IPS-18a (cell line): ENCODE measurements at regions not wholly inside any gene's neighbourhood (a gene's known extent, or its start where the extent isn't known, plus 50 kb on each side); places are given as distances from the start of the nearest gene placed in this dataset.
"Not testable (repeated sequence)": the region's sequence is repeated elsewhere in the genome, so short reads cannot be mapped to it uniquely, and the experiment has no call there.

ENCODE experiments used
- H3K27ac ChIP-seq: one replicate; pipeline ENCODE4 v1.5.1; 2013; ENCODE audit warnings: low read length
- H3K27me3 ChIP-seq: one replicate; pipeline ENCODE4 v1.6.1; 2013; ENCODE audit warnings: mild to moderate bottlenecking, low read length; ENCODE audit not compliant: control insufficient read depth, insufficient read depth
- H3K36me3 ChIP-seq: one replicate; pipeline ENCODE4 v1.6.1; 2013; ENCODE audit warnings: low read depth, low read length; ENCODE audit not compliant: control insufficient read depth
- H3K4me1 ChIP-seq: one replicate; pipeline ENCODE4 v1.6.1; 2013; ENCODE audit warnings: low read depth, low read length; ENCODE audit not compliant: control insufficient read depth
- H3K4me3 ChIP-seq: one replicate; pipeline ENCODE4 v1.5.1; 2013; ENCODE audit warnings: low read length
- H3K9ac ChIP-seq: one replicate; pipeline ENCODE4 v1.6.1; 2013; ENCODE audit warnings: mild to moderate bottlenecking, low read length, moderate library complexity
- H3K9me3 ChIP-seq: one replicate; pipeline ENCODE4 v1.6.1; 2013; ENCODE audit warnings: low read depth, low read length; ENCODE audit not compliant: control insufficient read depth

- no peak overlapping the region for H3K9ac ChIP-seq
- no peaks in the 10 kb centered on the region for H3K27me3 ChIP-seq
- H3K36me3 ChIP-seq, result no peaks in the 10 kb centered on the region
- no peaks in the 10 kb centered on the region for H3K4me1 ChIP-seq
- no peak overlapping the region for H3K4me3 ChIP-seq
- no peaks in the 10 kb centered on the region for H3K9me3 ChIP-seq
- no peak overlapping the region for H3K27ac ChIP-seq
These were observed 269.2 kb downstream of the HGF start for GRCh38 chr7:81500631-81501030.

GRCh38 chr7:81499262-81500116 lies 270.4 kb downstream of the HGF start:
- Histone ChIP-seq H3K9me3 (no peaks in the 10 kb centered on the region), H3K4me3 (no peak overlapping the region), H3K36me3 (no peaks in the 10 kb centered on the region), H3K4me1 (no peaks in the 10 kb centered on the region), H3K9ac (no peak overlapping the region), H3K27ac (no peak overlapping the region), H3K27me3 (no peaks in the 10 kb centered on the region)

GRCh38 chr7:81498176-81498575 lies 271.7 kb downstream of the HGF start:
- Histone ChIP-seq H3K4me1 (no peaks in the 10 kb centered on the region), H3K27me3 (no peaks in the 10 kb centered on the region), H3K36me3 (no peaks in the 10 kb centered on the region), H3K9ac (no peak overlapping the region), H3K4me3 (no peak overlapping the region), H3K27ac (no peak overlapping the region), H3K9me3 (no peaks in the 10 kb centered on the region)

- no peaks in the 10 kb centered on the region for H3K27me3 ChIP-seq
- no peaks in the 10 kb centered on the region for H3K36me3 ChIP-seq
- H3K27ac ChIP-seq, result no peak overlapping the region
- H3K4me1 ChIP-seq, result no peaks in the 10 kb centered on the region
- H3K9me3 ChIP-seq, result no peaks in the 10 kb centered on the region
- H3K4me3 ChIP-seq, result no peak overlapping the region
- H3K9ac ChIP-seq, result no peak overlapping the region
These were observed 276.9 kb downstream of the HGF start for GRCh38 chr7:81492910-81493309.

- Histone ChIP-seq H3K36me3 (no peaks in the 10 kb centered on the region), H3K27me3 (no peaks in the 10 kb centered on the region), H3K9me3 (no peaks in the 10 kb centered on the region), H3K9ac (no peak overlapping the region), H3K4me1 (no peaks in the 10 kb centered on the region), H3K4me3 (no peak overlapping the region), H3K27ac (no peak overlapping the region)
These were observed 277.6 kb downstream of the HGF start for GRCh38 chr7:81492240-81492639.

- Histone ChIP-seq H3K4me1 (no peaks in the 10 kb centered on the region), H3K27me3 (no peaks in the 10 kb centered on the region), H3K27ac (no peak overlapping the region), H3K9ac (no peak overlapping the region), H3K4me3 (no peak overlapping the region), H3K36me3 (no peaks in the 10 kb centered on the region), H3K9me3 (no peaks in the 10 kb centered on the region)
These were observed 278.3 kb downstream of the HGF start for GRCh38 chr7:81491573-81491972.

GRCh38 chr7:81488210-81488609 lies 281.6 kb downstream of the HGF start:
- Histone ChIP-seq H3K4me1 (no peaks in the 10 kb centered on the region), H3K36me3 (no peaks in the 10 kb centered on the region), H3K9me3 (no peaks in the 10 kb centered on the region), H3K27me3 (no peaks in the 10 kb centered on the region), H3K9ac (no peak overlapping the region), H3K27ac (no peak overlapping the region), H3K4me3 (no peak overlapping the region)

GRCh38 chr7:81487516-81487915 lies 282.3 kb downstream of the HGF start:
- H3K4me3 ChIP-seq, result no peak overlapping the region
- H3K27me3 ChIP-seq, result no peaks in the 10 kb centered on the region
- no peak overlapping the region for H3K27ac ChIP-seq
- H3K36me3 ChIP-seq, result no peaks in the 10 kb centered on the region
- H3K4me1 ChIP-seq, result no peaks in the 10 kb centered on the region
- H3K9me3 ChIP-seq, result no peaks in the 10 kb centered on the region
- H3K9ac ChIP-seq, result no peak overlapping the region

GRCh38 chr7:81484261-81484660 lies 285.6 kb downstream of the HGF start:
- no peaks in the 10 kb centered on the region for H3K27me3 ChIP-seq
- H3K36me3 ChIP-seq, result no peaks in the 10 kb centered on the region
- H3K9ac ChIP-seq, result no peak overlapping the region
- no peaks in the 10 kb centered on the region for H3K4me1 ChIP-seq
- no peaks in the 10 kb centered on the region for H3K9me3 ChIP-seq
- H3K4me3 ChIP-seq, result no peak overlapping the region
- H3K27ac ChIP-seq, result no peak overlapping the region

- no peaks in the 10 kb centered on the region for H3K36me3 ChIP-seq
- H3K27me3 ChIP-seq, result no peaks in the 10 kb centered on the region
- H3K9me3 ChIP-seq, result no peaks in the 10 kb centered on the region
- H3K27ac ChIP-seq, result no peak overlapping the region
- no peak overlapping the region for H3K9ac ChIP-seq
- H3K4me3 ChIP-seq, result no peak overlapping the region
- no peaks in the 10 kb centered on the region for H3K4me1 ChIP-seq
These were observed 287.2 kb downstream of the HGF start for GRCh38 chr7:81482600-81483186.

GRCh38 chr7:81478664-81479063 lies 291.2 kb downstream of the HGF start:
- H3K36me3 ChIP-seq, result no peaks in the 10 kb centered on the region

GRCh38 chr7:81478201-81478600 lies 291.6 kb downstream of the HGF start:
- not testable (repeated sequence) for H3K27me3 ChIP-seq, H3K4me1 ChIP-seq, H3K4me3 ChIP-seq, H3K9ac ChIP-seq, H3K27ac ChIP-seq, H3K9me3 ChIP-seq, H3K36me3 ChIP-seq

More at GRCh38 chr7:81478664-81479063, 291.2 kb downstream of the HGF start:
- Histone ChIP-seq H3K4me3 (no peak overlapping the region), H3K4me1 (no peaks in the 10 kb centered on the region), H3K9ac (no peak overlapping the region), H3K27me3 (no peaks in the 10 kb centered on the region), H3K27ac (no peak overlapping the region), H3K9me3 (no peaks in the 10 kb centered on the region)
